ENCODE measurements at regions not wholly inside any gene's neighbourhood (a gene's known extent, or its start where the extent isn't known, plus 50 kb on each side); places are given as distances from the start of the nearest gene placed in this dataset.

- no peak overlapping the region for H3K4me3 ChIP-seq (ENCODE audit: low read depth, low read length)
- TF ChIP-seq, protein P1, sequence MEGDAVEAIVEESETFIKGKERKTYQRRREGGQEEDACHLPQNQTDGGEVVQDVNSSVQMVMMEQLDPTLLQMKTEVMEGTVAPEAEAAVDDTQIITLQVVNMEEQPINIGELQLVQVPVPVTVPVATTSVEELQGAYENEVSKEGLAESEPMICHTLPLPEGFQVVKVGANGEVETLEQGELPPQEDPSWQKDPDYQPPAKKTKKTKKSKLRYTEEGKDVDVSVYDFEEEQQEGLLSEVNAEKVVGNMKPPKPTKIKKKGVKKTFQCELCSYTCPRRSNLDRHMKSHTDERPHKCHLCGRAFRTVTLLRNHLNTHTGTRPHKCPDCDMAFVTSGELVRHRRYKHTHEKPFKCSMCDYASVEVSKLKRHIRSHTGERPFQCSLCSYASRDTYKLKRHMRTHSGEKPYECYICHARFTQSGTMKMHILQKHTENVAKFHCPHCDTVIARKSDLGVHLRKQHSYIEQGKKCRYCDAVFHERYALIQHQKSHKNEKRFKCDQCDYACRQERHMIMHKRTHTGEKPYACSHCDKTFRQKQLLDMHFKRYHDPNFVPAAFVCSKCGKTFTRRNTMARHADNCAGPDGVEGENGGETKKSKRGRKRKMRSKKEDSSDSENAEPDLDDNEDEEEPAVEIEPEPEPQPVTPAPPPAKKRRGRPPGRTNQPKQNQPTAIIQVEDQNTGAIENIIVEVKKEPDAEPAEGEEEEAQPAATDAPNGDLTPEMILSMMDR (IDR thresholded peaks at IDR 0.05; ENCODE audit: insufficient read depth, low read depth, low read length, missing control alignments): no peak
- DNase-seq (ENCODE audit: low read depth): no peak
These were observed 138.6 kb upstream of the SCN7A start for GRCh38 chr2:166632616-166633015.

- TF ChIP-seq, protein P1 (IDR thresholded peaks at IDR 0.05; ENCODE audit: insufficient read depth, low read depth, low read length, missing control alignments): no peak
- no peak for DNase-seq (ENCODE audit: low read depth)
- H3K4me3 ChIP-seq (ENCODE audit: low read depth, low read length): no peak overlapping the region
These were observed 134.6 kb upstream of the SCN7A start for GRCh38 chr2:166628478-166629136.

- TF ChIP-seq, protein P1 (IDR thresholded peaks at IDR 0.05; ENCODE audit: insufficient read depth, low read depth, low read length, missing control alignments): no peak
- no peak overlapping the region for H3K4me3 ChIP-seq (ENCODE audit: low read depth, low read length)
- DNase-seq (ENCODE audit: low read depth): no peak
These were observed 133.8 kb upstream of the SCN7A start for GRCh38 chr2:166627893-166628292.

DNA sequence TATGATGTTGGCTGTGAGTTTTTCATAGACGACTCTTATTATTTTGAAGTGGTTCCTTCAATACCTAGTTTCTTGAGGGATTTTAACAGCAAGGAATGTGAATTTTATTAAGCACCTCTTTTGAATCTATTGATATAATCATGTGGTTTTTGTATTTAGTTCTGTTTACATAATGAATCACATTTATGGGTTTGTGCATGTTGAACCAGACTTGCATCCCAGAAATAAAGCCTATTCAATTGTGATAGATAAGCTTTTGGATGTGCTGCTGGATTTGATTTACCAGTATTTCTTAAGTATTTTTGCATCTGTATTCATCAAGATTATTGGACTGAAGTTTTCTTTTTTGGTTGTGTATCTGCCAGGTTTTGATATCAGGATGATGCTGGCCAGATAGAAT is 131.6 kb upstream of the SCN7A start:
- no peak for DNase-seq (ENCODE audit: low read depth)
- TF ChIP-seq, protein P1 (IDR thresholded peaks at IDR 0.05; ENCODE audit: insufficient read depth, low read depth, low read length, missing control alignments): no peak

GRCh38 chr2:166614503-166614902 is 120.5 kb upstream of the SCN7A start:
- TF ChIP-seq, protein P1 (IDR thresholded peaks at IDR 0.05; ENCODE audit: insufficient read depth, low read depth, low read length, missing control alignments): no peak
- DNase-seq (ENCODE audit: low read depth): no peak
- H3K4me3 ChIP-seq (ENCODE audit: low read depth, low read length): no peak overlapping the region

More for the DNA sequence above, 131.6 kb upstream of the SCN7A start:
- no peak overlapping the region for H3K4me3 ChIP-seq (ENCODE audit: low read depth, low read length)

DNA sequence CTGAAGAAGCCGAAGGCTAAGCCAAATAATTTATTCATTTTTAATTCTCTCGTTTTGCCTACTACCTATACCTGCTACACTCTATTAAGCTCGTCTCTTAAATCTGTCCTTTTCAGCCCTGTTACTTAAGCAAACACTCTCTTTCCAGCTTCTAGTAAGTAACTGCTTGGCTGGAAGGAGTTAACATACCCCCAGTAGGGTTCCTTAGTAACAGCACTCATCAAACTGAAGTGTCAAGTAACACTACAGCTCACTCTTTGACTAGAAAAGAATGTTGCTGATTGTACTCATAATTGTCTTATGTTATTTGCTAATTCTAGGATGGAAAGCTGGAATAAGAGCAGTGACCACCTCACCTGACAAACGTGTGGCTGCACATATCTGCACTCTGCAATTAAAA is 120.0 kb upstream of the SCN7A start:
- TF ChIP-seq, protein P1 (IDR thresholded peaks at IDR 0.05; ENCODE audit: insufficient read depth, low read depth, low read length, missing control alignments): no peak
- no peak for DNase-seq (ENCODE audit: low read depth)
- no peak overlapping the region for H3K4me3 ChIP-seq (ENCODE audit: low read depth, low read length)

- no peak for DNase-seq (ENCODE audit: low read depth)
- no peak overlapping the region for H3K4me3 ChIP-seq (ENCODE audit: low read depth, low read length)
- TF ChIP-seq, protein P1 (IDR thresholded peaks at IDR 0.05; ENCODE audit: insufficient read depth, low read depth, low read length, missing control alignments): no peak
These were observed 119.2 kb upstream of the SCN7A start for GRCh38 chr2:166613226-166613625.
